Muscle of leg (tissue), 3 donors: ENCODE measurements at regions not wholly inside any gene's neighbourhood (a gene's known extent, or its start where the extent isn't known, plus 50 kb on each side); places are given as distances from the start of the nearest gene placed in this dataset.
"Not testable (repeated sequence)": the region's sequence is repeated elsewhere in the genome, so short reads cannot be mapped to it uniquely, and the experiment has no call there.

Experiments
- DNase-seq: peaks from one replicate; pipeline ENCODE4 v3.0.0; 2013
- H3K27ac ChIP-seq: one replicate; pipeline ENCODE4 v1.5.1; 2013; ENCODE audit warnings: mild to moderate bottlenecking, low read length, control low read depth
- H3K27me3 ChIP-seq: one replicate; pipeline ENCODE4 v1.6.1; 2013; ENCODE audit warnings: low read length; ENCODE audit not compliant: control insufficient read depth, insufficient read depth
- H3K36me3 ChIP-seq: one replicate; pipeline ENCODE4 v1.6.1; 2013; ENCODE audit warnings: low read length; ENCODE audit not compliant: control insufficient read depth, insufficient read depth
- H3K4me1 ChIP-seq: one replicate; pipeline ENCODE4 v1.6.1; 2013; ENCODE audit warnings: low read length; ENCODE audit not compliant: control insufficient read depth, insufficient read depth
- H3K4me3 ChIP-seq: one replicate; pipeline ENCODE4 v1.5.1; 2013; ENCODE audit warnings: low read length, control low read depth
- H3K9me3 ChIP-seq: replicated peaks from 2 replicates; pipeline ENCODE4 v1.6.1; 2013; ENCODE audit warnings: low read depth, low read length; ENCODE audit not compliant: control insufficient read depth
- WGBS: methylation state at CpG from one replicate; pipeline ENCODE4 v1.1.5; 2013; ENCODE audit warnings: missing lambda C conversion rate; ENCODE audit not compliant: insufficient coverage; 5-methylcytosine and 5-hydroxymethylcytosine counted together

DNA sequence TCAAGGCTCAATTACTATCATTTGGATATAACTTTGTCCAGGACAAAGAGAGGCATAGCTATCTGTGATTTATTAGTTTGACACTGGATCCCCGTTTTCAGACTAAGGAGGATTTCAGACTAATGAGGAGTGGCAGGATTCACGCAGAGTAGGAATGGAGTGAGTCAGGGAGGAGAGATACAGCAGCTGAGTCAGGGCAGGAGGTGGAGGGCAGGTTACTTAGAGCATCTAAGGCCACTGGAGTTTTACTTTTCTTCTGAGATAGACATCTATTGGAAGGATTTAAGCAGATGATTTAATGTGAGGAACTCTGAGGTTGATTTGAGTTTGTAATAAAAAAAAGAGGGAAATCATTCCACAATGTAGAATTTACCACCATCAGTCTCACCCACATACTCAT, 110.6 kb downstream of the RPIA start:
- 32% methylated on average over 2 of the region's 2 CpGs for WGBS

GRCh38 chr2:88807237-88807962, 115.9 kb downstream of the RPIA start:
- Histone ChIP-seq H3K36me3 (no peaks in the 10 kb centered on the region), H3K4me1 (peaks cover 30% of the 10 kb centered on the region), H3K9me3 (no peaks in the 10 kb centered on the region), H3K4me3 (no peak overlapping the region), H3K27ac (no peak overlapping the region), H3K27me3 (no peaks in the 10 kb centered on the region)
- DNase-seq = no peak
- WGBS = 100% methylated on average over 2 of the region's 5 CpGs

More for the DNA sequence above, 110.6 kb downstream of the RPIA start:
- H3K4me3 ChIP-seq, DNase-seq, H3K27ac ChIP-seq, H3K9me3 ChIP-seq, H3K36me3 ChIP-seq, H3K27me3 ChIP-seq, H3K4me1 ChIP-seq: not testable (repeated sequence)

- no peaks in the 10 kb centered on the region for H3K9me3 ChIP-seq
- 63% methylated on average over 3 of the region's 3 CpGs for WGBS
- no peaks in the 10 kb centered on the region for H3K27me3 ChIP-seq
- H3K27ac ChIP-seq = no peak overlapping the region
- H3K4me3 ChIP-seq = no peak overlapping the region
- no peak for DNase-seq
- H3K36me3 ChIP-seq = no peaks in the 10 kb centered on the region
- H3K4me1 ChIP-seq = peaks cover 30% of the 10 kb centered on the region
These were observed 116.6 kb downstream of the RPIA start for GRCh38 chr2:88808083-88808482.

DNA sequence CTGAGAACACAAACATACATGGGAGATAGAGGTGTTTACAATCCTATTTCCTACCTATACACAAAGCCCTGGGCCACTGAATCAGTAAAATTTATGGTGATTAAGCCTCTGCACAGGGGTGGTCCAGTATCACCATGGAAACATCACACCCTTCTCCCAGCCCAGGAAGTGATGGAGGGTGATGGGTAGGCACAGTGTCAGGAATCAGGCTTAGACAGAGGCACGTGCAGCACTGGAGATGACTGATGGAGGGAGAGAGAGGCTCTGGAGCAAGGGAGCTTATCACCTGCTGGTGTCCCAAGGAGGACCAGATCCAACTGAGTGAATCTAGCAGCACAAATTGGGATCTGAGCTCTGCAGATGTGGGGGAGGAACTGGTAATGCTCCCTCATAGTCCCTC, 117.2 kb downstream of the RPIA start:
- peaks cover 30% of the 10 kb centered on the region for H3K4me1 ChIP-seq
- no CpG with 5 or more reads among the region's 1 CpG for WGBS
- no peaks in the 10 kb centered on the region for H3K9me3 ChIP-seq

GRCh38 chr2:88809216-88809615, 117.7 kb downstream of the RPIA start:
- H3K36me3 ChIP-seq = no peaks in the 10 kb centered on the region
- WGBS = 83% methylated on average over 6 of the region's 6 CpGs
- no peak overlapping the region for H3K27ac ChIP-seq
- no peaks in the 10 kb centered on the region for H3K27me3 ChIP-seq
- peaks cover 30% of the 10 kb centered on the region for H3K4me1 ChIP-seq
- H3K9me3 ChIP-seq = no peaks in the 10 kb centered on the region
- no peak overlapping the region for H3K4me3 ChIP-seq
- DNase-seq = no peak

More for the DNA sequence above, 117.2 kb downstream of the RPIA start:
- Histone ChIP-seq H3K27me3 (no peaks in the 10 kb centered on the region), H3K4me3 (no peak overlapping the region), H3K27ac (no peak overlapping the region), H3K36me3 (no peaks in the 10 kb centered on the region)
- no peak for DNase-seq

GRCh38 chr2:88810017-88810416, 118.5 kb downstream of the RPIA start:
- 14% methylated on average over 1 of the region's 2 CpGs for WGBS
- Histone ChIP-seq H3K27me3 (no peaks in the 10 kb centered on the region), H3K4me1 (peaks cover 30% of the 10 kb centered on the region), H3K9me3 (no peaks in the 10 kb centered on the region), H3K4me3 (no peak overlapping the region), H3K36me3 (no peaks in the 10 kb centered on the region), H3K27ac (no peak overlapping the region)
- peak; percentile 23 for DNase-seq

DNA sequence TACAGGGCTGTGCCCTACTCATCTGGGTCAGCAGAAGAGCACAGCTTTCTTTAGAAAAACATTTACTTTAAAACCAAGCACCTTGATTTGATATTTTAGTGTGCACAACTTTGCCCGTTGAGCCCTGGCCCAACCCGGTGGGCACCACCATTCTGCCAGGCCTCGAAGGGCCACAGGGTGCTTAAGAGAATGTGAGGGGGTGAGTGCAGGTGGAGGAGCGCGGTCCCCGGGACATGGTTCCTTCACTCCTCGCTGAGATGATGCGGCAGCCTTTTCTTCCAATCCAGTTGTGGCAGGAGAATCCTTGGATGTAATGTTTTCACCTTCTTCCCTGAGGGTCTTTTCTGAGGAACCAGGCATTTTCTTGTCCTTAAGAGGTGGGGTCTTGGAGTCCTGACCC, 119.0 kb downstream of the RPIA start:
- WGBS = 97% methylated on average over 5 of the region's 8 CpGs
- Histone ChIP-seq H3K27me3 (no peaks in the 10 kb centered on the region), H3K4me1 (peaks cover 30% of the 10 kb centered on the region), H3K36me3 (no peaks in the 10 kb centered on the region), H3K4me3 (no peak overlapping the region), H3K27ac (no peak overlapping the region), H3K9me3 (peaks cover 2% of the 10 kb centered on the region)
- no peak for DNase-seq

DNA sequence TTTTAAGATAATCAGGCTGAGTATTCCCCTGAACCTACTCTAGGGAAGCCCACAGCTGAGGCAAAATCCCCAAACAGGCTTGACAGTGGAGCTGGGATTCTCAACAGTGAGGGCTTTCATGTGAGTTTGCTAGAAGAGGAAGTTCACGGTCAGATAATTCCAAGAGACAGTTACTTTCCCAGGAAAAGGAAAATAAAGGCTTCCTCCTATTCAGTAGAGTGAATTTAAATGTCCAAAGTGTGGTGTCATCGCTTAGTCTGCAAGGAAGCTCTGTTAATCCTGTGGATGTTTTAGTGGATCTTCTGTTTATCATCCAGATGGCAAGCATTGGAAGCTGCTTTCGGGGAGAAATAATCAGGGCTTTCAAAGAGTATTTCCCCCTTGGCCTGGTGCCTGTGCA, 119.8 kb downstream of the RPIA start:
- peaks cover 8% of the 10 kb centered on the region for H3K9me3 ChIP-seq
- no peaks in the 10 kb centered on the region for H3K27me3 ChIP-seq
- peak; percentile 27 for DNase-seq
- H3K27ac ChIP-seq = no peak overlapping the region
- no peaks in the 10 kb centered on the region for H3K36me3 ChIP-seq
- WGBS = 13% methylated on average over 1 of the region's 3 CpGs
- H3K4me1 ChIP-seq = peaks cover 30% of the 10 kb centered on the region
- no peak overlapping the region for H3K4me3 ChIP-seq

DNA sequence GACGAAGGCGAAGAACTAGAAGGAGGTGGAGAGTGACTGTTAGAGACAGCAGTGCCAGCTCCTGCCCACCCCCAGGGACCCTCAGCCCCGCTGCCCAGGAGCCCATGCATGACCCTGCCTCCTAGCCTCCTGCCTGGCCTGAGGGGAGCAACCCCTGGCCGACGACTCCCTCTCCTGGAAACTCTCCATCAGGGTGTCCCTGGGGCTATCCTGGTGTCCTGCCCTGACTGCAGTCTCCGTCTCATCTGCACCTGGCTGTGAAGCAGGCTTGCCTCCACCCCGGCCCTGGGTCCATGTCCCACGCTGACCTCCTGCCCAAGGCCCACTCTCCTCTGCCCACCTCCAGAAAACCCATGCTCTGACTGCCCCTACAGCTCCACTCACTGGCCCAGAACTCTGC, 120.2 kb downstream of the RPIA start:
- peaks cover 30% of the 10 kb centered on the region for H3K4me1 ChIP-seq
- no peak for DNase-seq
- H3K36me3 ChIP-seq = no peaks in the 10 kb centered on the region
- no peaks in the 10 kb centered on the region for H3K27me3 ChIP-seq
- H3K4me3 ChIP-seq = no peak overlapping the region
- 69% methylated on average over 6 of the region's 8 CpGs for WGBS
- H3K27ac ChIP-seq = no peak overlapping the region
- peaks cover 12% of the 10 kb centered on the region for H3K9me3 ChIP-seq

DNA sequence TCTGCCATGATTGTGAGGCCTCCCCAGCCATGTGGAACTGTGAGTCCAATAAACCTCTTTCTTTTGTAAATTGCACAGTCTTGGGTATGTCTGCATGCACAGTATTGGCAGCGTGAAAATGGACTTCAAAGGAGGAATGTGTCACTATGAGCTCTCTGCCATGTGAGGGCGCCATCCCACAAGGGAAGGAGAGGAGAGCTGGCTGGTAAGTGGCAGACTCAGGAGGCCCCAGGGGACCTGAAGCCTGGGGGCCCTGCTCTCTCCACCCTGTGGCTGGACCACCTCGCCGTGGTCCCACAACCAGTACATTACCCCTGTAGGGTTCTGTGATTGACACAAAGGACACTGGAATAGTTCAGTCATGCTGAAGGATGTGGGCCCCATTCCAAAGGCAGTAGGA, 122.1 kb downstream of the RPIA start:
- no peak overlapping the region for H3K27ac ChIP-seq
- no peak for DNase-seq
- H3K4me1 ChIP-seq = peaks cover 28% of the 10 kb centered on the region
- no peaks in the 10 kb centered on the region for H3K36me3 ChIP-seq
- no peaks in the 10 kb centered on the region for H3K27me3 ChIP-seq
- H3K9me3 ChIP-seq = peaks cover 12% of the 10 kb centered on the region
- 60% methylated on average over 2 of the region's 4 CpGs for WGBS
- no peak overlapping the region for H3K4me3 ChIP-seq

DNA sequence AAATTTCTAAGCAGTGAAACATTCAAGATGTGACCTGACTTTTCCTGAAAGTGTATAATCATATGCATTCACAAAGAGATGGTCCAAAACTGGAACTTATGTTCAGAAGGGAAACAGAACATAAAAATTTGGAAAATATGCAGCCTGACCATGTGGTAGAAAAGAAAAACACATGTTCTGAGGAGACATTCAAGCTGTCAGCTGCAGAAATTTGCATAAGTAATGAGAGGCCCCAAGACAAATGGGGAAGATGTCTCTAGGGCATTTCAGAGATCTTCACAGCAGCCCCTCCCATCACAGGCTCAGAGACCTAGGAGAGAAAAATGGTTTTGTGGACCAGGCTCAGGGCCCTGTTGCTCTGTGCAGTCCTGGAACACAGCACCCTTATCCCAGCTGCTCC, 123.8 kb downstream of the RPIA start:
- Histone ChIP-seq H3K4me3 (no peak overlapping the region), H3K27ac (no peak overlapping the region), H3K9me3 (peaks cover 12% of the 10 kb centered on the region), H3K4me1 (peaks cover 17% of the 10 kb centered on the region), H3K27me3 (no peaks in the 10 kb centered on the region), H3K36me3 (no peaks in the 10 kb centered on the region)
- no peak for DNase-seq
